Smooth muscle cell (in vitro differentiated cells): ENCODE measurements at regions not wholly inside any gene's neighbourhood (a gene's known extent, or its start where the extent isn't known, plus 50 kb on each side); places are given as distances from the start of the nearest gene placed in this dataset.

Experiments
- DNase-seq: peaks from one replicate; lab custom pipeline; 2025; ENCODE audit not compliant: unreplicated experiment; lab: John Stamatoyannopoulos, UW
- H2AFZ ChIP-seq: fragments of 200-600 bp; sonication (generic); 2 replicates; pipeline ENCODE4 v1.6.0; 2016; ENCODE audit warnings: antibody characterized with exemption, low read depth, mild to moderate bottlenecking
- H3F3A ChIP-seq: fragments of 200-600 bp; sonication (generic); 2 replicates; pipeline ENCODE4 v1.6.0; 2017; ENCODE audit warnings: antibody characterized with exemption, low read depth
- H3K27ac ChIP-seq: fragments of 200-600 bp; sonication (generic); 2 replicates; pipeline ENCODE4 v1.5.1; 2016; ENCODE audit warnings: low read depth, mild to moderate bottlenecking
- H3K27me3 ChIP-seq: fragments of 200-600 bp; sonication (generic); 2 replicates; pipeline ENCODE4 v1.6.1; 2016; ENCODE audit warnings: low read depth, mild to moderate bottlenecking
- H3K36me3 ChIP-seq: fragments of 200-600 bp; sonication (generic); 2 replicates; pipeline ENCODE4 v1.5.1; 2016; ENCODE audit warnings: low read depth
- H3K4me1 ChIP-seq: fragments of 200-600 bp; sonication (generic); 2 replicates; pipeline ENCODE4 v1.5.1; 2016; ENCODE audit warnings: low read depth
- H3K4me2 ChIP-seq: fragments of 200-600 bp; sonication (generic); 2 replicates; pipeline ENCODE4 v1.6.0; 2016; ENCODE audit warnings: mild to moderate bottlenecking
- H3K4me3 ChIP-seq: fragments of 200-600 bp; sonication (generic); 2 replicates; pipeline ENCODE4 v1.5.1; 2016; ENCODE audit warnings: mild to moderate bottlenecking
- H3K79me2 ChIP-seq: fragments of 200-600 bp; sonication (generic); 2 replicates; pipeline ENCODE4 v1.6.0; 2016; ENCODE audit warnings: low read depth, mild to moderate bottlenecking
- H3K9ac ChIP-seq: fragments of 200-600 bp; sonication (generic); 2 replicates; pipeline ENCODE4 v1.6.0; 2016; ENCODE audit warnings: low read depth
- H3K9me3 ChIP-seq: fragments of 200-600 bp; sonication (generic); replicated peaks from 2 replicates; pipeline ENCODE4 v1.5.1; 2016; ENCODE audit warnings: low read depth
- H4K20me1 ChIP-seq: fragments of 200-600 bp; sonication (generic); 2 replicates; pipeline ENCODE4 v1.6.0; 2016; ENCODE audit warnings: low read depth
- WGBS: methylation state at CpG from one replicate; pipeline ENCODE4 v1.1.7; 2016; ENCODE audit warnings: low lambda C conversion rate; 5-methylcytosine and 5-hydroxymethylcytosine counted together
- TF ChIP-seq, protein P1 (sequence below): fragments of 200-600 bp; sonication (generic); IDR thresholded peaks from 2 replicates; pipeline ENCODE4 v1.5.1; 2017; ENCODE audit warnings: borderline replicate concordance, mild to moderate bottlenecking, antibody characterized with exemption; ENCODE audit not compliant: insufficient read depth, poor library complexity, severe bottlenecking

DNA sequence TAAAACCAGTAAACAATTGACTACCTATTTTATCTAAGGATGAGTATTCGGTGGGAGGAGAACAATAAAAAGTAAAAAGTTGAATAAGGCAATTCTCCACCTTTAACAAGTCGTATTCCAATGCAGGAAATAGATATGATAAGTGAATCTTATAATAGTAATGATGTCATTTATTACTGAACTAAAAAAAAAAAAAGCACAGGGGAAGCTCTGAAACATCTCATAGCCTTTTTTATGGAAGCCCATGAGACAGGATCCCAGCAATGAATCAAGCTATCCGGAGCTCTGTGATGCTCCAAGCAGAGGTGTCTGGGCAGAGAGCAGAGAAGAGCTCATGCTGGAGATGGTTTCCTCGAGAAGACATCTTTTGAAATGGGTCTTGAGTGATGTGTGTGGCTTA lies 376.0 kb downstream of the ICE1 start:
- no peaks in the 10 kb centered on the region for H3K9me3 ChIP-seq
- no peak overlapping the region for H3K9ac ChIP-seq
- H3K4me3 ChIP-seq: no peak overlapping the region
- H4K20me1 ChIP-seq: no peaks in the 10 kb centered on the region
- H3K36me3 ChIP-seq: no peaks in the 10 kb centered on the region
- no peak for DNase-seq
- H3K79me2 ChIP-seq: no peaks in the 10 kb centered on the region
- no peak overlapping the region for H3K4me2 ChIP-seq
- 61% methylated on average over 4 of the region's 4 CpGs for WGBS
- no peaks in the 10 kb centered on the region for H3K27me3 ChIP-seq
- no peaks in the 10 kb centered on the region for H3K4me1 ChIP-seq
- TF ChIP-seq, protein P1, sequence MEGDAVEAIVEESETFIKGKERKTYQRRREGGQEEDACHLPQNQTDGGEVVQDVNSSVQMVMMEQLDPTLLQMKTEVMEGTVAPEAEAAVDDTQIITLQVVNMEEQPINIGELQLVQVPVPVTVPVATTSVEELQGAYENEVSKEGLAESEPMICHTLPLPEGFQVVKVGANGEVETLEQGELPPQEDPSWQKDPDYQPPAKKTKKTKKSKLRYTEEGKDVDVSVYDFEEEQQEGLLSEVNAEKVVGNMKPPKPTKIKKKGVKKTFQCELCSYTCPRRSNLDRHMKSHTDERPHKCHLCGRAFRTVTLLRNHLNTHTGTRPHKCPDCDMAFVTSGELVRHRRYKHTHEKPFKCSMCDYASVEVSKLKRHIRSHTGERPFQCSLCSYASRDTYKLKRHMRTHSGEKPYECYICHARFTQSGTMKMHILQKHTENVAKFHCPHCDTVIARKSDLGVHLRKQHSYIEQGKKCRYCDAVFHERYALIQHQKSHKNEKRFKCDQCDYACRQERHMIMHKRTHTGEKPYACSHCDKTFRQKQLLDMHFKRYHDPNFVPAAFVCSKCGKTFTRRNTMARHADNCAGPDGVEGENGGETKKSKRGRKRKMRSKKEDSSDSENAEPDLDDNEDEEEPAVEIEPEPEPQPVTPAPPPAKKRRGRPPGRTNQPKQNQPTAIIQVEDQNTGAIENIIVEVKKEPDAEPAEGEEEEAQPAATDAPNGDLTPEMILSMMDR: no peak
- no peak overlapping the region for H3K27ac ChIP-seq
- H3F3A ChIP-seq: no peaks in the 10 kb centered on the region
- no peak overlapping the region for H2AFZ ChIP-seq

GRCh38 chr5:5798041-5798440 lies 375.6 kb downstream of the ICE1 start:
- no peak for DNase-seq
- TF ChIP-seq, protein P1: no peak
- Histone ChIP-seq H3K9ac (no peak overlapping the region), H2AFZ (no peak overlapping the region), H3F3A (no peaks in the 10 kb centered on the region), H3K36me3 (no peaks in the 10 kb centered on the region), H3K79me2 (no peaks in the 10 kb centered on the region), H3K4me2 (no peak overlapping the region), H3K9me3 (no peaks in the 10 kb centered on the region), H3K27me3 (no peaks in the 10 kb centered on the region), H3K27ac (no peak overlapping the region), H3K4me1 (no peaks in the 10 kb centered on the region), H3K4me3 (no peak overlapping the region), H4K20me1 (no peaks in the 10 kb centered on the region)
- WGBS: 96% methylated on average over 5 of the region's 5 CpGs

DNA sequence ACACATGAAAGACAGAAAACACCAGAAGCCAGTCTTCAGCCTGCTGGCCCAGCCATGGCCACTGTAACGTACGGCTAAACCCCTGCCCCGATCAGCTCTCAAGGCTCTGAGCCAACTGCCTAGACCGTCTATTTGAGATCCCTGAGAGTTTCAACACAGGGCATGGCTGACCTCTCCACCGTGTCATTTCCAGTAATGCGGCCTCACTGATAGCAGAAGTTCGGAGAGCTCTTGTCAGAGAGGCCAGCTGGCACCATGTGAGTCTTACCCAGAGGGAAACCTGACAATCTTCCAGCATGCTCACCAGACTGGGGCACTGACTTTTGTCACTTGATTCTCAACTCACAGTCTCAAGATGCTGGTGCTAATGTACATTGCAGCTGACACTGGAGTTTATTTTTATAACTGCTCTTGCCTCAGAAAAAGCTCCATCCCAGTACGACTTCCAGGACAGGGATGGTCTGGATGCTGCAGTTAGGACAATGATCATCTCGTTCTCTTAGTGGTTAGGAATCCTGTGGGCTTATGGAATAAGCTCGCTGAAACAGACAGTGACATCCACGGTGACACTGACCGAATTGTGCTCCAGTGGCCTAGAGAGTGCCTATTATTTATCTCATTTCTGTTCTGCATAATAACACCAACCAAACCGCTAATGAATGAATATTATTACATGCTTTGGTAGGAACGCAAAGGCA lies 372.7 kb downstream of the ICE1 start:
- Histone ChIP-seq H3K9ac (no peak overlapping the region), H3K4me2 (no peak overlapping the region), H4K20me1 (no peaks in the 10 kb centered on the region), H2AFZ (no peak overlapping the region), H3F3A (no peaks in the 10 kb centered on the region), H3K9me3 (no peaks in the 10 kb centered on the region), H3K79me2 (no peaks in the 10 kb centered on the region), H3K36me3 (no peaks in the 10 kb centered on the region), H3K4me1 (no peaks in the 10 kb centered on the region), H3K27me3 (no peaks in the 10 kb centered on the region), H3K27ac (no peak overlapping the region), H3K4me3 (no peak overlapping the region)
- no peak for DNase-seq
- TF ChIP-seq, protein P1: no peak
- 72% methylated on average over 14 of the region's 14 CpGs for WGBS

- Histone ChIP-seq H3K27ac (no peak overlapping the region), H3K9me3 (no peaks in the 10 kb centered on the region), H4K20me1 (no peaks in the 10 kb centered on the region), H3K36me3 (no peaks in the 10 kb centered on the region), H3K4me2 (no peak overlapping the region), H3F3A (no peaks in the 10 kb centered on the region), H3K27me3 (no peaks in the 10 kb centered on the region), H2AFZ (no peak overlapping the region), H3K9ac (no peak overlapping the region), H3K4me3 (no peak overlapping the region), H3K4me1 (no peaks in the 10 kb centered on the region), H3K79me2 (no peaks in the 10 kb centered on the region)
- TF ChIP-seq, protein P1: no peak
- no peak for DNase-seq
- 90% methylated on average over 4 of the region's 4 CpGs for WGBS
Measured at GRCh38 chr5:5794118-5794560, 371.7 kb downstream of the ICE1 start.
